Stimulated activated CD8-positive, alpha-beta memory T cell treated with anti-CD3 and anti-CD28 coated beads, Interleukin-7, amount 100 ng/mL, for 24 hours (primary cell): ENCODE measurements at regions not wholly inside any gene's neighbourhood (a gene's known extent, or its start where the extent isn't known, plus 50 kb on each side); places are given as distances from the start of the nearest gene placed in this dataset.
"Not testable (repeated sequence)": the region's sequence is repeated elsewhere in the genome, so short reads cannot be mapped to it uniquely, and the experiment has no call there.

Experiments
- DNase-seq: peaks from one replicate; pipeline ENCODE4 v3.0.0-alpha.2; 2020; ENCODE audit warnings: low read depth

- not testable (repeated sequence) for DNase-seq
Measured at GRCh38 chr2:16970948-16971347, 305.3 kb upstream of the CYRIA start.

- DNase-seq, result no peak
Measured at GRCh38 chr2:16962505-16962904, 296.9 kb upstream of the CYRIA start.

- no peak for DNase-seq
Measured at GRCh38 chr2:16960579-16960978, 294.9 kb upstream of the CYRIA start.

- DNase-seq, result no peak
Measured at GRCh38 chr2:16958266-16958665, 292.6 kb upstream of the CYRIA start.

DNA sequence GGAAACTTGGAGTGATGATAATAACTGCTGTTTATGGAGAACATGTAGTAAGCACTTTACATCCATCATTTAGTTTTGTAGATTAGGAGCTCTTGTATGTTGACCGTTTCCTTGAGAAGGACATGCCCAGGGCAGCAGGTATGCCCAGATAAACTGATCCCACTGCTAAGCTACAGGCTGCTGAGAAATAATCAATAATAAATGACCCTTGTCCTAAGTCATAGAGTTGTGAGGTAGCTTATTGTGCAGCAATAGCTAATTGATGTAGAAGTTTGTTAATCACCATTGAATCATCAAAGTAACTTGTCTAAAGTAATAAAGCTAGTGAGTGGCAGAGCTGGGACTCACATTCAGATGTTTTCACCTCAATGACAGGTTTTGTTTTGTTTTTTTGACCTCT, 287.2 kb upstream of the CYRIA start:
- no peak for DNase-seq

DNA sequence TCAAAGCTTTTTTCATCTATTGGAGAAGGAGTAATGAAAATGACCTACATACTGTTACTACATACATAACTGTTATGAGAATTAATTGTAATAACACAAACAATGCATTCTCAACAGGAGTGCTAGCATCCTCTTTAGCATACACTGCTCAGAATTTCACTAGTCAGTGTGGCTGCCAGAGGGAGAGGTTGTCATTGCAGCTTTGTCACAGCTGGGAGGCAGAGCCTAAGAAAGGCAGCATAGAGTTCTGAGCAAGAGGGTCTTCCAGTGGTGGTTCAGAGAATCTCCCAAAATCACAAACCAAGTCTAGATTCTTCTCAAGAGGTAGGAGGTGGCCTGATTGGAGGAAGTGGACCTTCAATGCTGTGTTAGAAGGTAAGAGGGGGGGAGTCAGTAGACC, 286.7 kb upstream of the CYRIA start:
- no peak for DNase-seq

GRCh38 chr2:16950436-16950835, 284.8 kb upstream of the CYRIA start:
- no peak for DNase-seq

GRCh38 chr2:16948710-16949109, 283.1 kb upstream of the CYRIA start:
- DNase-seq, result no peak

DNA sequence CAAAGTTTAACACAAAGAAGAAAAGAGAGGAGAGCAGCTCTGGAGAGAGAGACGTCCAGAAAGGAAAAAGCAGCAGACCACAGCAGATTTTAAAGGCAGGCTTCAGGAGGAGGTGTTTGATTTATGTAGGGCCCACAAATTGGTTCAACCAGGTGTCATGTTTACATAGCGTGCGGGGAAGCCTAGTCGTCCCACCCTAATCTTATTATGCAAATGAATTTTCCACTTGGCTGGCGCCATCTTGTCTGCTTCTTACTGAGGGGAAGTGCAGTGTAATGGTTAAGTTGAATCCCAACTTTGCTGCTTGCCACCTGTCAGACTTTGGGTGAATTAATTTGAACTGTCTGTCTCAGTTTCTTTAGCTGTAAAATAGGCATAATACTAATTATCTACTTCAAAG, 282.4 kb upstream of the CYRIA start:
- no peak for DNase-seq

- DNase-seq, result no peak
Measured at GRCh38 chr2:16943279-16943958, 277.8 kb upstream of the CYRIA start.

DNA sequence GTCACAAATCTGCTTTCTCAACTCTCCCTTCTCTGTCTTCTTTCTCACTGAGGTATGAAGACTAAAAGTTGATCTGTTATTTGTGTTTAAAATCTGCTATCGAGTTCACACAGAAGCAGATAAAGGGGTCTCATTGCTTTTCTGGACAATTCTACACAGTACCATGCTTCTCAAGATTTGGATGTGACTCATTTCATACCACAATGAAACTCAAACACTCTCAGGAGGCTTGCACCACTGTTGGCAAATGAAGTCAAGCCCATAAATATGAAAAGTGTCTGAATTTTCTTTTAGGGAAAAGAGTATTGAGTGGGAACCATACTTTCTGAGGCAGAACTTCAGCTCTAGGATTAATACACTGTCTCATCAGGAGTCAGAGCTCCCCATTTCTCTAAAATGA, 274.6 kb upstream of the CYRIA start:
- DNase-seq, result no peak

- no peak for DNase-seq
Measured at GRCh38 chr2:16939771-16940170, 274.1 kb upstream of the CYRIA start.

- no peak for DNase-seq
Measured at GRCh38 chr2:16933355-16933754, 267.7 kb upstream of the CYRIA start.

GRCh38 chr2:16932826-16933225, 267.2 kb upstream of the CYRIA start:
- no peak for DNase-seq

GRCh38 chr2:16931441-16931840, 265.8 kb upstream of the CYRIA start:
- DNase-seq, result no peak

DNA sequence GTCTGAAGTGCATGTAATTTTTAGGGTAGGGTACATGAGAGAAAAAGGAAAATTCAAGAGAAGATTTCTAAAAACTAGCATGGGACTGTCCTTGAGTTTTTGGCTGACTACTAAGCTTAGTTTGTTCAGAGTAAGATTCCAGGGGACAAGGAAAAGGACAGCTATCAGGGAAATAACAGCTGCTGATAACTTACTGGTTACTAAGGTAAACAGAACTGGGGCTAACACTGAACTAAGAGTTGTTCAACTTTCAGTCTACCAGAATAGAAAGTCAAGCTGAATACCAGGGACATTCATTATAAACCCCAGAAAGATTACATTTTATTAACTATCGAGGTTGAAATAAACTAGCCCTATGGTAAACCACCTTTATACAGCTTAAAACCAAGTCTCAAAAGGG, 261.8 kb upstream of the CYRIA start:
- no peak for DNase-seq

DNA sequence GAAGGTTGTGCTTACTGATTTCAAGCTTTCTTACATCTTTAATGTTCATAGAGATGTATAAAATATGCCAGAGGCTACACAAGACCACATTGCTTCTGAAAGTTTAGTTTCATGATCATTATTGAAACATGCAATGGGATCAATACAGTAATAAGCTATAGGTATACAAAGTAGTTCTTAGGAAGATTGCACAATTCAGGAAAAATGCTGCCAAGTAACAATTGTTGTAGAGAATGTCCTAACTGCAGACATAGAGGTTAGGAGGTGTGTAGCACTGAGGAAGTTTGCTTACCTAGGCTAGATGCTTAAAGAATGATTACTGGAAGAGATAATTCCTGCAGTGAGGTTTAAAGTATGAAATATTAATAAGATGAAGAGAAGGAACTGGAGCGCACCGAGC, 259.5 kb upstream of the CYRIA start:
- DNase-seq, result no peak

DNA sequence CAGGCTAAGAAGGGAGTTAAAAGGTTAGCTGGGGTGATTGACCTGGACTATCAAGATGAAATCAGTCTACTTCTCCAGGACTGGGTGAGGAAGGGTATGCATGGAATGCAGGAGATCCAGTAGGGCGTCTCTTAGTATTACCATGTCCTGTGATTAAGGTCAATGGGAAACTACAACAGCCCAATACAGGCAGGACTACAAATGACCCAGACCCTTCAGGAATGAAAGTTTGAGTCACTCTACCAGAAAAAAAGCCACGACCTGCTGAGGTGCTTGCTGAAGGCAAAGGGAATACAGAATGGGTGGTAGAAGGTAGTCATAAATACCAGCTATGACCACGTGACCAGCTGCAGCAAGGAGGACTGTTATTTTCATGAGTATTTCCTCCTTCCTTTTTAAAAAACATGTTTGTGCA, 249.7 kb upstream of the CYRIA start:
- not testable (repeated sequence) for DNase-seq

- DNase-seq, result no peak
Measured at GRCh38 chr2:16911746-16912145, 246.1 kb upstream of the CYRIA start.

DNA sequence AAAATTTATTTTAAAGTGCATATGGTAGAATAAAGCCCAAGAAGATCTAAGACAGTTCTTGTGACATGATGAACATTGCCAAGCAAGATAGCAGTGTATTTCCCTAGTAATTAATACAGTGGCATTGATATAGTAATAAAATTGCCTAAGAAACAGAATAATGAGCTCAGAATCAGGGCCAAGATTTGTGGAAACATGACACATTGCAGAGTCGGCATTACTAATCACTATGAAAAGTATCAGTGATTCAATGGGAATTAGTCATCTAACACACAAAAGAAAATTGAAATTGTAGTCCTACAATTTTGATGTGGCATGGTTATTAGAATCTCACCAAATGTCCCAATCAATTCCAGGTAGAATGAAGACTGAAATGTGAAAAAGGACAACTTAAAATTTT, 243.0 kb upstream of the CYRIA start:
- DNase-seq, result no peak

- no peak for DNase-seq
Measured at GRCh38 chr2:16907645-16908282, 242.1 kb upstream of the CYRIA start.

DNA sequence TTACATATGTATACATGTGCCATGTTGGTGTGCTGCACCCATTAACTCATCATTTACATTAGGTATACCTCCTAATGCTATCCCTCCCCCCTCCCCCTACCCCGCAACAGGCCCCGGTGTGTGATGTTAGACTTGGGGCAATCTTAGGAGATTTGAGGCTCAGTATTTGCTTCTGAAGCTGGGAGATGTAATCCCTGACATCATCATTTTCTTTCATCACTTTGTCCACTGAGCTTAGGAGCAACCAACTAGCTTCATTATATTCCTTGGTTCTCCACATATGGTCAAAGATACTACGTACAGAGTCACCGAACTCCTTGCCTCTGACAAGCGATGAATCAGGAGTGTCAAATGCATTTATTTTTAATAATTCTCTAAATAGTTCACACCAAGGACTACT, 239.7 kb upstream of the CYRIA start:
- DNase-seq, result not testable (repeated sequence)

DNA sequence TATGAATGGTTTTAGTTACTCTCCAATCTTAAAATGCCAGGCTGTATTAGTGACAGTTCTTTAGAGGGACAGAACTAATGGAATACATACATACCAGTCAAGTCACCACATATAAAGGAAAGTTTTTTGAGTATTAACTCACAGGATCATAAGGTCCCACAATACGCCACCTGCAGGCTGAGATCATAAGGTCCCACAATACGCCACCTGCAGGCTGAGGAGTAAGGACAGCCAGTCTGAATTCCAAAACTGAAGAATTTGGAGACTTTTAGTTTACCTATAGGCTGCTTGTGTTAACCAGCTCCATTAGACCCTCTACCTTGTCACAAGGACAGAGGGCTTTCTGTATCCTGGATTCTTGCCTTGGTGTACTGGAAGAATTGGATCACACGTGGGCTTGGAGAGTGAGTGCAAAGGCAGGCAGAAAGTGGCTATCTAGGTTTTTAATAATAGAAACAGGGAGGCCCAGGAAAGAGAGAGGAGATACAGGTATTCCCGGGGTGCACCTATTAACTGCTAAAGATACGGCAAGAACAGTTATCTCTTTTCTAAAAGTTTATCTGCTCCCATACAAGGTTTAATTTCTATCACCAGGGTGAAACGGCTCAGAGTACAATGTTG, 234.9 kb upstream of the CYRIA start:
- no peak for DNase-seq

DNA sequence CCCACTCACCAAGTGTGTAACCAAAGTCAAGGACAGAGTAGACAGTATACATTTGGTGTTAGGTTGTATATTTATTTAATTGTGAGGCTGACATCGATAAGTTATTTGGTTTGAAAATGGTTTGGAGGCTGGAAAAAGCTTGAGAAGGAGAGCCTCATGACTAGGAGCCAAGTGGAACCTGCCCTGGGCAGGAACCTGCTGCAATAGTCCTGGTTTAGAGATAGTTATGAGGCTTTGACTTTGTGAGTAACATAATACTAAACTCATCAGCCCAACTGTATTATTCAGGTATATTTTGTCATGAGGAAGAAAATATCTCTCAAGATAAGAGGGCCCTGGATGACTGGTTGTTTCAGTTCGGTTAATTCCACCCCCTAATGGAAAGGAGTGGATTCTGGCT, 234.3 kb upstream of the CYRIA start:
- no peak for DNase-seq
